Nephron progenitor cell (in vitro differentiated cells): ENCODE measurements at regions not wholly inside any gene's neighbourhood (a gene's known extent, or its start where the extent isn't known, plus 50 kb on each side); places are given as distances from the start of the nearest gene placed in this dataset.
A peak's percentile ranks its signal among the peaks of the same experiment; 100 is the strongest.

Experiments used
- DNase-seq: peaks from one replicate; pipeline ENCODE4 v3.0.0; 2021
- H3K27ac Mint-ChIP-seq: 2 replicates; pipeline ENCODE4 v1.8.0; 2021; ENCODE audit warnings: mild to moderate bottlenecking, moderate library complexity, mixed read lengths
- H3K27me3 Mint-ChIP-seq: 2 replicates; pipeline ENCODE4 v1.8.0; 2021; ENCODE audit warnings: mild to moderate bottlenecking, low read depth, mixed read lengths; ENCODE audit not compliant: poor library complexity
- H3K36me3 Mint-ChIP-seq: 2 replicates; pipeline ENCODE4 v1.8.0; 2021; ENCODE audit warnings: low read depth, mixed read lengths
- H3K4me1 Mint-ChIP-seq: 2 replicates; pipeline ENCODE4 v1.8.0; 2021; ENCODE audit warnings: mixed read lengths
- H3K4me3 Mint-ChIP-seq: 2 replicates; pipeline ENCODE4 v1.8.0; 2021; ENCODE audit warnings: mild to moderate bottlenecking, moderate library complexity, mixed read lengths
- H3K9me3 Mint-ChIP-seq: 2 replicates; pipeline ENCODE4 v1.8.0; 2021; ENCODE audit warnings: mild to moderate bottlenecking, moderate library complexity, mixed read lengths
- TF ChIP-seq, protein P1 (sequence below): fragments of 200-600 bp; sonication (generic); IDR thresholded peaks from 2 replicates; pipeline ENCODE4 v1.5.0; 2021; ENCODE audit warnings: antibody characterized with exemption

- peaks cover 8% of the 10 kb centered on the region for H3K36me3 Mint-ChIP-seq
- DNase-seq = no peak
- no peaks in the 10 kb centered on the region for H3K27me3 Mint-ChIP-seq
- peaks cover 17% of the 10 kb centered on the region for H3K9me3 Mint-ChIP-seq
- TF ChIP-seq, protein P1, sequence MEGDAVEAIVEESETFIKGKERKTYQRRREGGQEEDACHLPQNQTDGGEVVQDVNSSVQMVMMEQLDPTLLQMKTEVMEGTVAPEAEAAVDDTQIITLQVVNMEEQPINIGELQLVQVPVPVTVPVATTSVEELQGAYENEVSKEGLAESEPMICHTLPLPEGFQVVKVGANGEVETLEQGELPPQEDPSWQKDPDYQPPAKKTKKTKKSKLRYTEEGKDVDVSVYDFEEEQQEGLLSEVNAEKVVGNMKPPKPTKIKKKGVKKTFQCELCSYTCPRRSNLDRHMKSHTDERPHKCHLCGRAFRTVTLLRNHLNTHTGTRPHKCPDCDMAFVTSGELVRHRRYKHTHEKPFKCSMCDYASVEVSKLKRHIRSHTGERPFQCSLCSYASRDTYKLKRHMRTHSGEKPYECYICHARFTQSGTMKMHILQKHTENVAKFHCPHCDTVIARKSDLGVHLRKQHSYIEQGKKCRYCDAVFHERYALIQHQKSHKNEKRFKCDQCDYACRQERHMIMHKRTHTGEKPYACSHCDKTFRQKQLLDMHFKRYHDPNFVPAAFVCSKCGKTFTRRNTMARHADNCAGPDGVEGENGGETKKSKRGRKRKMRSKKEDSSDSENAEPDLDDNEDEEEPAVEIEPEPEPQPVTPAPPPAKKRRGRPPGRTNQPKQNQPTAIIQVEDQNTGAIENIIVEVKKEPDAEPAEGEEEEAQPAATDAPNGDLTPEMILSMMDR = no peak
- H3K4me1 Mint-ChIP-seq = peaks cover 19% of the 10 kb centered on the region
- no peak overlapping the region for H3K4me3 Mint-ChIP-seq
- peak overlapping the region; percentile 37 for H3K27ac Mint-ChIP-seq
These were observed 230.0 kb upstream of the CXCR4 start for GRCh38 chr2:136347981-136348380.

DNA sequence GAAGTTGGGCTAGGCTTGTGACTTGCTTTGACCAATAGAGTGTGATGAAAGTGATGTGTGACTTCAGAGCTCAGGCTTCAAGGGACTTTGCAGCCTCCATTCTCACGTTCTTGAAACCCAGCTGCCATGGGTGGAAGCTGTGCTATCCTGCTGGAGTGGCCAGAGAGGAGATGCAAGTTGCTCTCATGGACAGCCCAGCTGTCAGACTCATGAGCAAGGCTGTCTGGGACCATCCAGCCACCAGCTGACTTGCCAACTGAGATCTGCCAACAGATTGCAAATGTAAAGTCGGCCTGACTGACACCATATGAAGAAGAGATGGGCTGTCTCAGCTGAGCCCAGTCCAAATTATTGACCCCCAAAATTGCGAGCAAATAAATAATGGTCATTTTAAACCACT lies 226.4 kb upstream of the CXCR4 start:
- Mint-ChIP-seq H3K4me3 (no peak overlapping the region), H3K27ac (no peak overlapping the region), H3K36me3 (peaks cover 8% of the 10 kb centered on the region), H3K4me1 (peaks cover 5% of the 10 kb centered on the region), H3K9me3 (peaks cover 17% of the 10 kb centered on the region), H3K27me3 (no peaks in the 10 kb centered on the region)
- TF ChIP-seq, protein P1 = no peak
- no peak for DNase-seq

DNA sequence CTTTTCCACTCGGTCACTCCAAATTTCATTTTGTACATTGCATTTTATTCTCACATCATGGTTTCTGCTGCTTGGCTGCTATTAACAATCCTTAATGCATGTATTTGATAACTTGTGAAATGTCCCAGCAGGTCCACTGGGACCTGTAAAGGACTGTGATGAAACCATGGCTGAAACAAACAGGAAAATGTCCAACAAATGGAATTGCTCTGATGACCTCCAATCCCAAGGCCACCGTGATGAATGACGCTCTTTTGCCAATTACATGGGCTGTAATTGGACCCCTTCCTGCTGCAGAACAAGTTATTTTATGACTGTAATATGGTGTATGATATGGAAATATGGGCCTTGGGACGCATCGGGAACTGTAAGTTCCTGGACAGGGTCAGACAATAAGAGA lies 224.2 kb upstream of the CXCR4 start:
- Mint-ChIP-seq H3K4me3 (no peak overlapping the region), H3K27ac (peak overlapping the region; percentile 81), H3K4me1 (peaks cover 5% of the 10 kb centered on the region), H3K36me3 (peaks cover 21% of the 10 kb centered on the region), H3K9me3 (peaks cover 39% of the 10 kb centered on the region), H3K27me3 (no peaks in the 10 kb centered on the region)
- DNase-seq = no peak
- TF ChIP-seq, protein P1 = no peak

GRCh38 chr2:136334967-136335366 lies 217.0 kb upstream of the CXCR4 start:
- H3K4me3 Mint-ChIP-seq = no peak overlapping the region
- H3K36me3 Mint-ChIP-seq = peaks cover 17% of the 10 kb centered on the region
- no peaks in the 10 kb centered on the region for H3K4me1 Mint-ChIP-seq
- DNase-seq = no peak
- no peak overlapping the region for H3K27ac Mint-ChIP-seq
- no peaks in the 10 kb centered on the region for H3K27me3 Mint-ChIP-seq
- TF ChIP-seq, protein P1 = no peak
- peaks cover 46% of the 10 kb centered on the region for H3K9me3 Mint-ChIP-seq

DNA sequence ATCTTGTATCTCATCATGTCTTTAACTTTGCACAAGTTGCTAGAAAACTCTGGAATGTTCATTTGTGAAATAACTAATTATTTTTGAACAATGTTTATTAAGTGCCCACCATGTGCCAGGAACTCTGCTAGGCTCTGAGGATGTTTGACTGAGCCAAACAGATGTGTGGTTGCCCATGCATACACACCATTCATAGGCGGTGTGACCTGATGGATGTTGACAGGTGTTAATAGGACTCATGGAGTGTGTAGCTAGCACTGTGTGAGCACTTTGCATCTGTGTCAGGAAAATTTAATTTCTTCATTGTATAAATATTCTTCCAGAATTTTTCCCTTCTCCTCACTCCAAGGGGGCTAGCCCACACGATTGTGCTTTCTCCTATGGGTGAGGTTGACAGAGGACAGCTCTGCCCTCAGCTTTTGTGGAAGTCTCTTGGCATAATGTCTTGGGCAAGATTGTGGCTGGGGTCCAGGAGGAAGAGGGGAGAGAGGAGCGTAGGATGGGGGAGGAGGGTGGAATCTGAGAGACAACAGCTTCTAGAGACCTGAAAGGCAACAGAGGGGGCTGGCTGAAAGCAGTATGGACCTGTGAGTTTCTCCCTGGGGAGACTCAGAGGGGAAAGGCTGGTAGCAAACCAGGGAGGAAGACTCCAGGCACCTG lies 214.6 kb upstream of the CXCR4 start:
- H3K9me3 Mint-ChIP-seq = peaks cover 22% of the 10 kb centered on the region
- H3K27ac Mint-ChIP-seq = no peak overlapping the region
- DNase-seq = no peak
- TF ChIP-seq, protein P1 = no peak
- H3K4me1 Mint-ChIP-seq = peaks cover 11% of the 10 kb centered on the region
- H3K36me3 Mint-ChIP-seq = no peaks in the 10 kb centered on the region
- H3K27me3 Mint-ChIP-seq = no peaks in the 10 kb centered on the region
- no peak overlapping the region for H3K4me3 Mint-ChIP-seq

- no peak overlapping the region for H3K4me3 Mint-ChIP-seq
- H3K9me3 Mint-ChIP-seq = peaks cover 18% of the 10 kb centered on the region
- peaks cover 24% of the 10 kb centered on the region for H3K4me1 Mint-ChIP-seq
- H3K36me3 Mint-ChIP-seq = no peaks in the 10 kb centered on the region
- TF ChIP-seq, protein P1 = no peak
- H3K27ac Mint-ChIP-seq = no peak overlapping the region
- no peaks in the 10 kb centered on the region for H3K27me3 Mint-ChIP-seq
- no peak for DNase-seq
These were observed 213.3 kb upstream of the CXCR4 start for GRCh38 chr2:136331226-136331625.
